ENCODE measurements at regions not wholly inside any gene's neighbourhood (a gene's known extent, or its start where the extent isn't known, plus 50 kb on each side); places are given as distances from the start of the nearest gene placed in this dataset.

DNA sequence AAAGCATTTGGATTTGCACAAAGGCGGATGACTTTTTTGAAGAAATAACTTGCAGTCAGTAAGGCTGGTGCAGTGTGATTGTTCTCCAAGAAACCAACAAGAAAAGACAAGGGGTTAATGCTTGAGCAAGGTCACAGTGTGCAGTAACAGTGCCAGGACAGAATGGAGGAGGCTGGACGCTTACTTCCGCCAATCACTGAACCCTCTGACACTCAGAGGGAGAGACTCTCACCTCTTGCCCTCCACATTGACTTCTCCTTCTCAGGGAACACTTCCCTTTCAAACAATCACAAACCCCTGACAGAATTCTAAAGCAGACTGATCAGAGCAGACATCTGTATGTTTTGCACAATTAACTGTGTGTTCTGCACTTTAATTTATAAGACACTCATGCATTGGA, 228.4 kb downstream of the BLID start:
- TF ChIP-seq POLR2AphosphoS5 (IDR thresholded peaks at IDR 0.05; ENCODE audit: low read depth, low read length) (no peak), TAF1 (IDR thresholded peaks at IDR 0.05; ENCODE audit: borderline replicate concordance, insufficient read depth, low read length) (no peak)
